ENCODE measurements at regions not wholly inside any gene's neighbourhood (a gene's known extent, or its start where the extent isn't known, plus 50 kb on each side); places are given as distances from the start of the nearest gene placed in this dataset.

- TF ChIP-seq, protein P1, sequence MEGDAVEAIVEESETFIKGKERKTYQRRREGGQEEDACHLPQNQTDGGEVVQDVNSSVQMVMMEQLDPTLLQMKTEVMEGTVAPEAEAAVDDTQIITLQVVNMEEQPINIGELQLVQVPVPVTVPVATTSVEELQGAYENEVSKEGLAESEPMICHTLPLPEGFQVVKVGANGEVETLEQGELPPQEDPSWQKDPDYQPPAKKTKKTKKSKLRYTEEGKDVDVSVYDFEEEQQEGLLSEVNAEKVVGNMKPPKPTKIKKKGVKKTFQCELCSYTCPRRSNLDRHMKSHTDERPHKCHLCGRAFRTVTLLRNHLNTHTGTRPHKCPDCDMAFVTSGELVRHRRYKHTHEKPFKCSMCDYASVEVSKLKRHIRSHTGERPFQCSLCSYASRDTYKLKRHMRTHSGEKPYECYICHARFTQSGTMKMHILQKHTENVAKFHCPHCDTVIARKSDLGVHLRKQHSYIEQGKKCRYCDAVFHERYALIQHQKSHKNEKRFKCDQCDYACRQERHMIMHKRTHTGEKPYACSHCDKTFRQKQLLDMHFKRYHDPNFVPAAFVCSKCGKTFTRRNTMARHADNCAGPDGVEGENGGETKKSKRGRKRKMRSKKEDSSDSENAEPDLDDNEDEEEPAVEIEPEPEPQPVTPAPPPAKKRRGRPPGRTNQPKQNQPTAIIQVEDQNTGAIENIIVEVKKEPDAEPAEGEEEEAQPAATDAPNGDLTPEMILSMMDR (conservative IDR thresholded peaks at IDR 0.05; ENCODE audit: low read depth, low read length): no peak
- TF ChIP-seq EZH2 (IDR thresholded peaks at IDR 0.05; ENCODE audit: borderline replicate concordance, low read depth, low read length, poor library complexity, severe bottlenecking): no peak
These were observed 423.5 kb downstream of the OMA1 start for GRCh38 chr1:58123051-58123450.
